Astrocyte (in vitro differentiated cells and primary cell): ENCODE measurements at regions not wholly inside any gene's neighbourhood (a gene's known extent, or its start where the extent isn't known, plus 50 kb on each side); places are given as distances from the start of the nearest gene placed in this dataset.

ENCODE experiments used
- DNase-seq: peaks from one replicate; pipeline ENCODE4 v3.0.0-alpha.2; 2010; ENCODE audit warnings: low read depth
- FAIRE-seq: peaks from 2 replicates; lab custom pipeline; 2011; peaks lifted over from hg19 to GRCh38; lab: Jason Lieb, UNC
- H2AFZ ChIP-seq: 2 replicates; pipeline ENCODE4 v1.6.0; 2012; ENCODE audit warnings: low read depth, low read length, inconsistent platforms
- H3K27ac ChIP-seq: 2 replicates; pipeline ENCODE4 v1.5.1; 2011; ENCODE audit warnings: low read depth, low read length, inconsistent platforms
- H3K27me3 ChIP-seq: 2 replicates; pipeline ENCODE4 v1.6.0; 2011; ENCODE audit warnings: low read length, inconsistent platforms; ENCODE audit not compliant: insufficient read depth
- H3K36me3 ChIP-seq: 2 replicates; pipeline ENCODE4 v1.5.1; 2011; ENCODE audit warnings: low read length, inconsistent platforms; ENCODE audit not compliant: insufficient read depth
- H3K4me1 ChIP-seq: 2 replicates; pipeline ENCODE4 v1.5.1; 2011; ENCODE audit warnings: low read length, inconsistent platforms; ENCODE audit not compliant: insufficient read depth
- H3K4me2 ChIP-seq: 2 replicates; pipeline ENCODE4 v1.6.0; 2012; ENCODE audit warnings: low read length, inconsistent platforms
- H3K4me3 ChIP-seq: 2 replicates; pipeline ENCODE4 v1.5.1; 2011; ENCODE audit warnings: low read depth, mild to moderate bottlenecking, low read length, inconsistent platforms; ENCODE audit not compliant: insufficient read depth
- H3K79me2 ChIP-seq: 2 replicates; pipeline ENCODE4 v1.6.0; 2012; ENCODE audit warnings: mild to moderate bottlenecking, low read length, inconsistent platforms; ENCODE audit not compliant: insufficient read depth
- H3K9ac ChIP-seq: 2 replicates; pipeline ENCODE4 v1.6.0; 2012; ENCODE audit warnings: mild to moderate bottlenecking, low read length, inconsistent platforms
- H3K9me3 ChIP-seq: 2 replicates; pipeline ENCODE4 v1.5.1; 2012; ENCODE audit warnings: low read depth, mild to moderate bottlenecking, low read length, inconsistent platforms; ENCODE audit not compliant: insufficient read depth
- H4K20me1 ChIP-seq: 2 replicates; pipeline ENCODE4 v1.6.0; 2012; ENCODE audit warnings: low read length, inconsistent platforms; ENCODE audit not compliant: insufficient read depth
- H3K27ac Mint-ChIP-seq: one replicate; pipeline ENCODE4 v1.8.0; 2021; ENCODE audit warnings: mild to moderate bottlenecking, mixed read lengths; ENCODE audit not compliant: unreplicated experiment
- H3K27me3 Mint-ChIP-seq: one replicate; pipeline ENCODE4 v1.8.0; 2021; ENCODE audit warnings: low read depth, mixed read lengths; ENCODE audit not compliant: unreplicated experiment
- H3K36me3 Mint-ChIP-seq: one replicate; pipeline ENCODE4 v1.8.0; 2021; ENCODE audit warnings: low read depth, mixed read lengths; ENCODE audit not compliant: unreplicated experiment
- H3K4me1 Mint-ChIP-seq: one replicate; pipeline ENCODE4 v1.8.0; 2021; ENCODE audit warnings: low read depth, mixed read lengths; ENCODE audit not compliant: unreplicated experiment
- H3K4me3 Mint-ChIP-seq: one replicate; pipeline ENCODE4 v1.8.0; 2021; ENCODE audit warnings: mild to moderate bottlenecking, moderate library complexity, mixed read lengths; ENCODE audit not compliant: unreplicated experiment
- H3K9me3 Mint-ChIP-seq: one replicate; pipeline ENCODE4 v1.8.0; 2021; ENCODE audit warnings: mild to moderate bottlenecking, mixed read lengths; ENCODE audit not compliant: unreplicated experiment
- EZH2 ChIP-seq: IDR thresholded peaks from 2 replicates; pipeline ENCODE4 v1.6.1; 2012; ENCODE audit warnings: mild to moderate bottlenecking, low read length, inconsistent platforms; ENCODE audit not compliant: insufficient read depth
- TF ChIP-seq, protein P1 (sequence below): IDR thresholded peaks from 2 replicates; pipeline ENCODE4 v1.5.1; 2011; ENCODE audit warnings: low read depth, mild to moderate bottlenecking, inconsistent platforms, low read length, moderate library complexity; ENCODE audit not compliant: insufficient read depth

DNA sequence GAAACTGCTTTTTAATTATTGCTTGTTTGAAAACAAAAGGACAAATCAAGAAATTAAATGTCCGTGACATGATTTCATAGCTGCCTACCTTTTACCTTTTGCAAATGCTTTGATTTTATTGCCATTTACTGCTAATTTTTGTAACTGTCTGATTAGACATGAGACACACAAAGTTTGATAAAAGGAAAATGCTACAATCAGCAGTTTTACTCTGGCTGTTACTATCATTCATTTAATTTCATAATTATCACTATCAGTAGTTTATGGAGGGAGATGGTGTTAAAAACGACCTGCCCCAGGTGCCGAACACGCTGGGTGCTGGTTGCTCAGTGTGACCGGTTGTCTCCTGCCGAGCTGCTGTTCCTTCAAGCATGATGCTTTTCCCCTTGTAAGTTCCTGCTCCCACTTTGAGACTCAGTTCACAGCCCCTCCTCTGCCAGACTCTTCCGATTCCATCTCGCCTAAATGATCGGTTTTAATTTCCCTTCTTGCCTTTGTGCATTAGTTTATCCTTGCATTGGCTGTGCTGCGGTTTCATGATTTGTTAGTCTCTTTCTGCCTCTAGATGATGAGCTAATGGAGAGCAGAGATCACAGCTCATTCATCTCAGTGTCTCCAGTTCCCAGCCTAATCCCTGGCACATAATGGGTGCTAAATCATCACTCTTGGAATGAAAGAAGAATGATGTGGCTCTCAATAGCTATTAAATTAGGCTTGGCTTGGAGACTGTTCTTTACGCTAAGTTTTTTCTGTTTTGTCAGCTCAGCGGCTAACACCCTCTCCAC is 110.6 kb downstream of the PFKFB3 start:
- H2AFZ ChIP-seq, result peak overlapping the region; percentile 23
- H3K27me3 Mint-ChIP-seq, result peaks cover 17% of the 10 kb centered on the region
- peak overlapping the region; percentile 13 for H3K4me2 ChIP-seq
- H3K4me3 Mint-ChIP-seq, result no peak overlapping the region
- no peak overlapping the region for H3K4me3 ChIP-seq
- peaks cover 4% of the 10 kb centered on the region for H3K27me3 ChIP-seq
- H3K79me2 ChIP-seq, result no peaks in the 10 kb centered on the region
- no peak overlapping the region for H3K9ac ChIP-seq
- no peak overlapping the region for H3K27ac Mint-ChIP-seq
- no peaks in the 10 kb centered on the region for H4K20me1 ChIP-seq
- no peak for TF ChIP-seq EZH2
- TF ChIP-seq, protein P1, sequence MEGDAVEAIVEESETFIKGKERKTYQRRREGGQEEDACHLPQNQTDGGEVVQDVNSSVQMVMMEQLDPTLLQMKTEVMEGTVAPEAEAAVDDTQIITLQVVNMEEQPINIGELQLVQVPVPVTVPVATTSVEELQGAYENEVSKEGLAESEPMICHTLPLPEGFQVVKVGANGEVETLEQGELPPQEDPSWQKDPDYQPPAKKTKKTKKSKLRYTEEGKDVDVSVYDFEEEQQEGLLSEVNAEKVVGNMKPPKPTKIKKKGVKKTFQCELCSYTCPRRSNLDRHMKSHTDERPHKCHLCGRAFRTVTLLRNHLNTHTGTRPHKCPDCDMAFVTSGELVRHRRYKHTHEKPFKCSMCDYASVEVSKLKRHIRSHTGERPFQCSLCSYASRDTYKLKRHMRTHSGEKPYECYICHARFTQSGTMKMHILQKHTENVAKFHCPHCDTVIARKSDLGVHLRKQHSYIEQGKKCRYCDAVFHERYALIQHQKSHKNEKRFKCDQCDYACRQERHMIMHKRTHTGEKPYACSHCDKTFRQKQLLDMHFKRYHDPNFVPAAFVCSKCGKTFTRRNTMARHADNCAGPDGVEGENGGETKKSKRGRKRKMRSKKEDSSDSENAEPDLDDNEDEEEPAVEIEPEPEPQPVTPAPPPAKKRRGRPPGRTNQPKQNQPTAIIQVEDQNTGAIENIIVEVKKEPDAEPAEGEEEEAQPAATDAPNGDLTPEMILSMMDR, result no peak
- H3K4me1 ChIP-seq, result no peaks in the 10 kb centered on the region
- H3K4me1 Mint-ChIP-seq, result peaks cover 3% of the 10 kb centered on the region
- H3K36me3 Mint-ChIP-seq, result no peaks in the 10 kb centered on the region
- no peaks in the 10 kb centered on the region for H3K36me3 ChIP-seq
- FAIRE-seq (no peak), DNase-seq (peak; percentile 25)
- H3K9me3 ChIP-seq, result no peaks in the 10 kb centered on the region
- peaks cover 5% of the 10 kb centered on the region for H3K9me3 Mint-ChIP-seq
- H3K27ac ChIP-seq, result no peak overlapping the region

DNA sequence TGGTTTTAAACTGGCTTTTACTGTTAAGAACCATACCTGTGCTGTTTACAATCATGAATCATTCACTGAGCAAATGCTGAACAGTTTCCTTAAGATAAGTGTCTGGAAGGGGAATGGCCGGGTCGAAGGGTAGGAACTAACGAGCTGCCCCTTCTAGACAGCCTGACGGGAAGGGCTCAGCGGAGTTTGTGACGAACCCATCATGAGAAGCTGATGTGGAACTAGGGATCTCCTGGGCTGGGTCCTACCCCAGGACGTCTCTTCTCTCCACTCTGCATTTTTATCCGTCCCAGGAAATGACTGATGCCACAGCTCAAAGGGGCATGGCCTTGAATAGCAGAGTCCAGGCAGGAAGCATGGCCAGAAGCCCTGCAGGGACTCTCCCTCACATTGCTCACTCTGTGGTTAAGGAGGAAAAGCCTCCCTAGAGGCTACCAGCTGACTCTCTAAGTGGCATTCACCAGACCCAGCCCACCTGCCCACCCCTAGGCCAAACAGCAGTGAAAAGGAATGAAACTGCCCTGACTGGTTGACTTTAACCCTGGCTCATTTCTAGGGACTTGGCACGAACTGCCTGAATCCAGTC is 112.0 kb downstream of the PFKFB3 start:
- Histone ChIP-seq H3K4me1 (no peaks in the 10 kb centered on the region), H3K4me3 (no peak overlapping the region), H3K9ac (no peak overlapping the region), H3K9me3 (no peaks in the 10 kb centered on the region), H3K27ac (no peak overlapping the region), H3K79me2 (no peaks in the 10 kb centered on the region), H3K4me2 (no peak overlapping the region), H3K27me3 (peaks cover 4% of the 10 kb centered on the region), H3K36me3 (no peaks in the 10 kb centered on the region), H2AFZ (no peak overlapping the region), H4K20me1 (no peaks in the 10 kb centered on the region)
- DNase-seq, result no peak
- Mint-ChIP-seq H3K9me3 (peaks cover 5% of the 10 kb centered on the region), H3K4me1 (peaks cover 3% of the 10 kb centered on the region), H3K27me3 (peaks cover 19% of the 10 kb centered on the region), H3K4me3 (no peak overlapping the region), H3K27ac (no peak overlapping the region), H3K36me3 (peaks cover 2% of the 10 kb centered on the region)
- TF ChIP-seq, protein P1, result no peak
- TF ChIP-seq EZH2, result no peak
- no peak for FAIRE-seq

DNA sequence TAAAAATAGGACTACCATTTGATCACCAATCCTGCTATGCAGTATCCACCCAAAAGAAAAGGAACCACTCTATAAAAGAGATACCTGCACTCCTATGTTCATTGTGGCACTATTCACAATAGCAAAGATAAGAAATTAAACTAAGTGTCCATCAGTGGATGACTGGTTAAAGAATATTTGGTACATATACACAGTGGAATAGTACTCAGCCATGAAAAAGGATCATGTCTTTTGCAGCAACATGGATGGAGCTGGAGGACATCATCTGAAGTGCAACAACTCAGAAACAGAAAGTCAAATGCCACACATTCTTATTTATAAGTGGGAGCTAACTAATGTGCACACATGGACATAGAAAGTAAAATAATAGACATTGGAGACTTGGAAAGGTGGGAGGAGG is 116.4 kb downstream of the PFKFB3 start:
- FAIRE-seq (no peak), DNase-seq (no peak)
- H3K9ac ChIP-seq, result no peak overlapping the region
- Mint-ChIP-seq H3K27me3 (peaks cover 17% of the 10 kb centered on the region), H3K27ac (no peak overlapping the region), H3K4me1 (no peaks in the 10 kb centered on the region), H3K36me3 (peaks cover 2% of the 10 kb centered on the region), H3K9me3 (peaks cover 5% of the 10 kb centered on the region), H3K4me3 (no peak overlapping the region)
- H3K27ac ChIP-seq, result no peak overlapping the region
- no peak overlapping the region for H2AFZ ChIP-seq
- H3K9me3 ChIP-seq, result no peaks in the 10 kb centered on the region
- H3K4me2 ChIP-seq, result no peak overlapping the region
- no peaks in the 10 kb centered on the region for H3K79me2 ChIP-seq
- H3K4me3 ChIP-seq, result no peak overlapping the region
- no peaks in the 10 kb centered on the region for H4K20me1 ChIP-seq
- H3K4me1 ChIP-seq, result peaks cover 5% of the 10 kb centered on the region
- no peaks in the 10 kb centered on the region for H3K27me3 ChIP-seq
- H3K36me3 ChIP-seq, result no peaks in the 10 kb centered on the region
- TF ChIP-seq EZH2, result no peak
- TF ChIP-seq, protein P1, result no peak
